Islet precursor cell (in vitro differentiated cells): ENCODE measurements at regions not wholly inside any gene's neighbourhood (a gene's known extent, or its start where the extent isn't known, plus 50 kb on each side); places are given as distances from the start of the nearest gene placed in this dataset.

ENCODE experiments used
- DNase-seq: peaks from one replicate; pipeline ENCODE4 v3.0.0-alpha.2; 2018

GRCh38 chr13:111476197-111476596 is 155.8 kb downstream of the TEX29 start:
- no peak for DNase-seq

- DNase-seq = no peak
Observed at GRCh38 chr13:111479412-111479811, 159.0 kb downstream of the TEX29 start.

- DNase-seq = no peak
Observed at GRCh38 chr13:111480503-111480902, 160.1 kb downstream of the TEX29 start.

- peak; percentile 35 for DNase-seq
Observed at GRCh38 chr13:111480976-111481375, 160.5 kb downstream of the TEX29 start.

GRCh38 chr13:111482126-111482525 is 161.7 kb downstream of the TEX29 start:
- DNase-seq = peak; percentile 11

GRCh38 chr13:111482806-111483620 is 162.6 kb downstream of the TEX29 start:
- DNase-seq = peak; percentile 29

GRCh38 chr13:111483621-111483987 is 163.2 kb downstream of the TEX29 start:
- no peak for DNase-seq

- peak; percentile 43 for DNase-seq
Observed at GRCh38 chr13:111484141-111484925, 163.9 kb downstream of the TEX29 start.

GRCh38 chr13:111484959-111485358 is 164.5 kb downstream of the TEX29 start:
- peak; percentile 30 for DNase-seq

GRCh38 chr13:111485491-111486250 is 165.2 kb downstream of the TEX29 start:
- DNase-seq = peak; percentile 34

- peak; percentile 35 for DNase-seq
Observed at GRCh38 chr13:111486331-111486730, 165.9 kb downstream of the TEX29 start.

GRCh38 chr13:111486801-111487200 is 166.4 kb downstream of the TEX29 start:
- DNase-seq = peak; percentile 11

GRCh38 chr13:111488486-111489132 is 168.2 kb downstream of the TEX29 start:
- DNase-seq = peak; percentile 18

GRCh38 chr13:111489301-111489700 is 168.9 kb downstream of the TEX29 start:
- DNase-seq = no peak

- peak; percentile 40 for DNase-seq
Observed at GRCh38 chr13:111490611-111491010, 170.2 kb downstream of the TEX29 start.

GRCh38 chr13:111491021-111491420 is 170.6 kb downstream of the TEX29 start:
- DNase-seq = peak; percentile 40

GRCh38 chr13:111491659-111492058 is 171.2 kb downstream of the TEX29 start:
- DNase-seq = peak; percentile 13

GRCh38 chr13:111492341-111492950 is 172.0 kb downstream of the TEX29 start:
- DNase-seq = no peak

GRCh38 chr13:111492958-111493357 is 172.5 kb downstream of the TEX29 start:
- no peak for DNase-seq

- DNase-seq = no peak
Observed at GRCh38 chr13:111493468-111493867, 173.0 kb downstream of the TEX29 start.

GRCh38 chr13:111494641-111495040 is 174.2 kb downstream of the TEX29 start:
- peak; percentile 10 for DNase-seq
